Activated CD4-positive, alpha-beta memory T cell treated with anti-CD3 and anti-CD28 coated beads for 36 hours (primary cell): ENCODE measurements at regions not wholly inside any gene's neighbourhood (a gene's known extent, or its start where the extent isn't known, plus 50 kb on each side); places are given as distances from the start of the nearest gene placed in this dataset.

Experiments
- CTCF ChIA-PET: fragments of 350-600 bp; sonication (Branson Sonifier 250); formaldehyde crosslinking; loops from one replicate; lab custom pipeline; 2021; ENCODE audit warnings: antibody characterized with exemption, inconsistent platforms; lab: Charles Lee
- POLR2A ChIA-PET: fragments of 350-600 bp; sonication (Branson Sonifier 250); formaldehyde crosslinking; loops from one replicate; lab custom pipeline; 2021; ENCODE audit warnings: antibody characterized with exemption; lab: Charles Lee
- DNase-seq: peaks from one replicate; pipeline ENCODE4 v3.0.0-alpha.2; 2020
- H3K27ac Mint-ChIP-seq: one replicate; pipeline ENCODE4 v1.8.0; 2021; ENCODE audit warnings: mixed read lengths
- H3K27me3 Mint-ChIP-seq: one replicate; pipeline ENCODE4 v1.8.0; 2021; ENCODE audit warnings: mixed read lengths
- H3K36me3 Mint-ChIP-seq: one replicate; pipeline ENCODE4 v1.8.0; 2021; ENCODE audit warnings: mixed read lengths
- H3K4me1 Mint-ChIP-seq: one replicate; pipeline ENCODE4 v1.8.0; 2021; ENCODE audit warnings: low read depth, mixed read lengths
- H3K4me3 Mint-ChIP-seq: one replicate; pipeline ENCODE4 v1.8.0; 2021; ENCODE audit warnings: mild to moderate bottlenecking, mixed read lengths
- H3K9me3 Mint-ChIP-seq: one replicate; pipeline ENCODE4 v1.8.0; 2021; ENCODE audit warnings: mixed read lengths
- intact Hi-C: fragments of 100-400 bp; cut with micrococcal nuclease; formaldehyde crosslinking; loops from one replicate; pipeline ENCODE4 v1.15.1; 2023

DNA sequence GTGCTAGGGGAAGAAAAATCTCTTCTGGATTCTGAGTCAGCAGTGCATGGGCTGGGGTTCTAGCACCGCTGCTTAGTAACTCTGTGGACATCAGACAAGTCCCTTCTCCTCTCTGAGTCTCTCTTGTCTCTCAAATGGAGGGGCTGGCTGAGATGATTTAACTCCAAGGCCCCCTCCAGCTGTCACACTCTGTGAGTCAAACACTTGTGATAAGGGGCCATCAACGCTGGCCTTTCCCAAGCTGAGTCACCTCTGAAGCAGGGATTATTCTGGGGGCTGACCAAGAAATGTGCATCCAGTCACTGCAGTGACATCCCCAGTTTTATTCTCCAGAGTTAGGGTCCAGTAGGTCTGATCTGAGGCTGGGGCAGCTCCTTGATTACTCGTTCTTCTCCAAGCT lies 110.4 kb upstream of the ZNF462 start:
- intact Hi-C loops: no loop called here
- Mint-ChIP-seq H3K9me3 (peaks cover 6% of the 10 kb centered on the region), H3K4me3 (no peak overlapping the region), H3K4me1 (no peaks in the 10 kb centered on the region), H3K27me3 (no peaks in the 10 kb centered on the region), H3K27ac (no peak overlapping the region), H3K36me3 (no peaks in the 10 kb centered on the region)
- no peak for DNase-seq
- ChIA-PET POLR2A (no interaction called here), CTCF (no interaction called here)

- no peaks in the 10 kb centered on the region for H3K4me1 Mint-ChIP-seq
- ChIA-PET CTCF (no interaction called here), POLR2A (no interaction called here)
- H3K27ac Mint-ChIP-seq: no peak overlapping the region
- H3K27me3 Mint-ChIP-seq: no peaks in the 10 kb centered on the region
- no peaks in the 10 kb centered on the region for H3K36me3 Mint-ChIP-seq
- peaks cover 6% of the 10 kb centered on the region for H3K9me3 Mint-ChIP-seq
- no peak overlapping the region for H3K4me3 Mint-ChIP-seq
- intact Hi-C loops: no loop called here
- DNase-seq: no peak
Observed at GRCh38 chr9:106753155-106753671, 109.8 kb upstream of the ZNF462 start.

DNA sequence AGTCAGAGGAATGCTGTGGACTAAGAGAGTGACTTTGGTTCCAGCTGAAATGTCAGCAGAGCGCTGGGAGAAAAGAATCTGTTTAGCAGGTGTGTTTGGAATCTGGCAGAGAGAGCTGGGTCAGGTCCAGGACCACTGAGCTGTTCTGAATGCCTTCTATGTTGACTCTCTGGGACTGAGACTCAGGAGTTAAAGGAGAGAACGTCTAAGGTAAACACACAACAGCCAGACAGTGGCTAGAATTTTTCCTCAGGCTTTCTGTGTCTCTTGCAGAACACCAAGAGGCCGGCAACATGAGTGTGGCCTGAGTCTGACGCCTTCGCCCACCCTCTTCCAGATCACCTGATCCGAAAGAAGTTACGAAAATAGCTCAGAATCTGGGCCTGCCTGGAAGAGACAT lies 107.2 kb upstream of the ZNF462 start:
- intact Hi-C loops: no loop called here
- Mint-ChIP-seq H3K36me3 (no peaks in the 10 kb centered on the region), H3K4me3 (no peak overlapping the region), H3K27me3 (no peaks in the 10 kb centered on the region), H3K27ac (no peak overlapping the region), H3K4me1 (no peaks in the 10 kb centered on the region), H3K9me3 (peaks cover 6% of the 10 kb centered on the region)
- DNase-seq: no peak
- CTCF ChIA-PET: no interaction called here
- POLR2A ChIA-PET: no interaction called here

DNA sequence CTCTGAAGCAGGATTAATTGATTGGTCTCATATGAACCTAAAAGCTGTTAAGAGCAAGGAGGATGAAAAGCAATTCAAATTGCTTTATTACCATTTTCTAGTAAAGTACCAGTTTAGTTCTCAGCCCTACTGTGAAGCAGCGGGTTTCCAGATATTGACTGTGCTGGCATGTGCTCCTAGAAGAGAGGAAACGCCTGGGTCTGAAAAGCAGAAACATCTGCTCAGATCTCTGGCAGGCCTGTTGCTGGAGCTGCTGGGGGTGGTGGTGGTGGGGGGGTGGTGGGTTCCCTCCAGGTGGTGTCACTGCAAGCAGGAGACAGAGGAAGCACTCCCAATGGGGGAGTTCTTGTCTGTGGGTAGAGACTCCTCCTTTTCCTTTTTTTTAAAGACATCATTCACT lies 105.5 kb upstream of the ZNF462 start:
- Mint-ChIP-seq H3K27me3 (no peaks in the 10 kb centered on the region), H3K4me3 (no peak overlapping the region), H3K4me1 (no peaks in the 10 kb centered on the region), H3K27ac (no peak overlapping the region), H3K9me3 (peaks cover 3% of the 10 kb centered on the region), H3K36me3 (no peaks in the 10 kb centered on the region)
- DNase-seq: no peak
- ChIA-PET POLR2A (no interaction called here), CTCF (no interaction called here)
- intact Hi-C loops: no loop called here

- H3K9me3 Mint-ChIP-seq: peaks cover 7% of the 10 kb centered on the region
- POLR2A ChIA-PET: no interaction called here
- no peak overlapping the region for H3K4me3 Mint-ChIP-seq
- H3K27ac Mint-ChIP-seq: no peak overlapping the region
- H3K36me3 Mint-ChIP-seq: no peaks in the 10 kb centered on the region
- no peaks in the 10 kb centered on the region for H3K4me1 Mint-ChIP-seq
- H3K27me3 Mint-ChIP-seq: no peaks in the 10 kb centered on the region
- intact Hi-C loops: no loop called here
- CTCF ChIA-PET: no interaction called here
- DNase-seq: no peak
Observed at GRCh38 chr9:106758911-106759310, 104.1 kb upstream of the ZNF462 start.

GRCh38 chr9:106761493-106761892 lies 101.5 kb upstream of the ZNF462 start:
- H3K36me3 Mint-ChIP-seq: no peaks in the 10 kb centered on the region
- no peak for DNase-seq
- no peaks in the 10 kb centered on the region for H3K27me3 Mint-ChIP-seq
- H3K27ac Mint-ChIP-seq: no peak overlapping the region
- peaks cover 7% of the 10 kb centered on the region for H3K9me3 Mint-ChIP-seq
- no peaks in the 10 kb centered on the region for H3K4me1 Mint-ChIP-seq
- no peak overlapping the region for H3K4me3 Mint-ChIP-seq
- ChIA-PET POLR2A (no interaction called here), CTCF (no interaction called here)
- intact Hi-C loops: no loop called here

GRCh38 chr9:106766616-106767015 lies 96.3 kb upstream of the ZNF462 start:
- ChIA-PET POLR2A (no interaction called here), CTCF (no interaction called here)
- Mint-ChIP-seq H3K4me1 (no peaks in the 10 kb centered on the region), H3K27ac (no peak overlapping the region), H3K27me3 (no peaks in the 10 kb centered on the region), H3K4me3 (no peak overlapping the region), H3K36me3 (no peaks in the 10 kb centered on the region), H3K9me3 (peaks cover 4% of the 10 kb centered on the region)
- DNase-seq: no peak
- intact Hi-C loops: no loop called here

- DNase-seq: no peak
- H3K4me1 Mint-ChIP-seq: no peaks in the 10 kb centered on the region
- intact Hi-C loops: no loop called here
- no peaks in the 10 kb centered on the region for H3K36me3 Mint-ChIP-seq
- H3K27me3 Mint-ChIP-seq: no peaks in the 10 kb centered on the region
- CTCF ChIA-PET: no interaction called here
- peaks cover under 1% of the 10 kb centered on the region for H3K9me3 Mint-ChIP-seq
- no peak overlapping the region for H3K27ac Mint-ChIP-seq
- POLR2A ChIA-PET: no interaction called here
- H3K4me3 Mint-ChIP-seq: no peak overlapping the region
Observed at GRCh38 chr9:106769331-106769730, 93.6 kb upstream of the ZNF462 start.

GRCh38 chr9:106771608-106772007 lies 91.4 kb upstream of the ZNF462 start:
- Mint-ChIP-seq H3K27ac (no peak overlapping the region), H3K36me3 (no peaks in the 10 kb centered on the region), H3K27me3 (no peaks in the 10 kb centered on the region), H3K9me3 (peaks cover 4% of the 10 kb centered on the region), H3K4me1 (no peaks in the 10 kb centered on the region), H3K4me3 (no peak overlapping the region)
- CTCF ChIA-PET: no interaction called here
- POLR2A ChIA-PET: no interaction called here
- DNase-seq: no peak
- intact Hi-C loops: no loop called here

DNA sequence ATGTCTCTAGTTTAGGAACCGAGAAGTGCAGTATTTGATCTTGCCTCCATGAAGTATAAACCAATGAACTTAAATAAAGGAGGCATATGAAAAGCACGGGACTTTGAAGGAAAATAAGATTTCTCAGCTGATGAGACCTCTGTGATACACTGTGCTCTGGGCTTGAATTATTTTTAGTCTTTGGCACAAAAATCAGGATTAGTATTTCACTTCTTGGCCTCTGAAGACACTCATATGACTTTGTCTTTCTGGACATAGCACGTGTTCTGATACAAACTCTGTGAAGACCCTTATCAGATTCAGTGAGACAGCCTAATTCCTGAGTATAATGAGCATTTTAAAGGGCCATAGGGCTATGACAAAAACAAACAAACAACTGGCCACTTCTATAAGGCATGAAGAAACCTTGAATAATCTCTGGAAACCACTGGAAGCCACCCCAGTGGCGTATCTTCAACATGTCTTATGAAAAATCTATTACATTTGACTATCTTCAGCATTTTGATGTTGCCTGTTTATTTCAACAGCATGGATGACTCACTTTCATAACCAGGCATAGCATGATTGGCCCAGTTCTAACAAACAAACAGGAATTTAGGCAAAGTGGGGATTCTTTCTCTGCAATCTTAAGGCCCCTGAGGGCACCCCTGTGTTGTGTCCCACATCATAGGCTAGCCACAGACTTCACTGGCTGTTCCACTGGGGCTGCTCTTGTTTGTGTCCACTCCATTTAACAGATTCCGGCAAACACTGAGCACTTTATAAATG lies 90.3 kb upstream of the ZNF462 start:
- no peaks in the 10 kb centered on the region for H3K27me3 Mint-ChIP-seq
- CTCF ChIA-PET: no interaction called here
- DNase-seq: no peak

GRCh38 chr9:106773750-106774149 lies 89.2 kb upstream of the ZNF462 start:
- H3K36me3 Mint-ChIP-seq: no peaks in the 10 kb centered on the region
- CTCF ChIA-PET: no interaction called here
- H3K27ac Mint-ChIP-seq: no peak overlapping the region
- POLR2A ChIA-PET: no interaction called here
- no peaks in the 10 kb centered on the region for H3K27me3 Mint-ChIP-seq
- H3K9me3 Mint-ChIP-seq: peaks cover 8% of the 10 kb centered on the region
- no peaks in the 10 kb centered on the region for H3K4me1 Mint-ChIP-seq
- no peak for DNase-seq
- no peak overlapping the region for H3K4me3 Mint-ChIP-seq
- intact Hi-C loops: no loop called here

More for the DNA sequence above, 90.3 kb upstream of the ZNF462 start:
- Mint-ChIP-seq H3K27ac (no peak overlapping the region), H3K9me3 (peaks cover 8% of the 10 kb centered on the region), H3K4me3 (no peak overlapping the region), H3K36me3 (no peaks in the 10 kb centered on the region), H3K4me1 (no peaks in the 10 kb centered on the region)
- intact Hi-C loops: no loop called here
- POLR2A ChIA-PET: no interaction called here

- H3K36me3 Mint-ChIP-seq: no peaks in the 10 kb centered on the region
- ChIA-PET CTCF (no interaction called here), POLR2A (no interaction called here)
- no peak overlapping the region for H3K4me3 Mint-ChIP-seq
- intact Hi-C loops: no loop called here
- no peak for DNase-seq
- H3K27me3 Mint-ChIP-seq: no peaks in the 10 kb centered on the region
- H3K9me3 Mint-ChIP-seq: peaks cover 15% of the 10 kb centered on the region
- no peak overlapping the region for H3K27ac Mint-ChIP-seq
- no peaks in the 10 kb centered on the region for H3K4me1 Mint-ChIP-seq
Observed at GRCh38 chr9:106775960-106776359, 87.0 kb upstream of the ZNF462 start.

- no peaks in the 10 kb centered on the region for H3K4me1 Mint-ChIP-seq
- no peak overlapping the region for H3K4me3 Mint-ChIP-seq
- peaks cover 12% of the 10 kb centered on the region for H3K9me3 Mint-ChIP-seq
- no peaks in the 10 kb centered on the region for H3K27me3 Mint-ChIP-seq
- intact Hi-C loops: no loop called here
- no peaks in the 10 kb centered on the region for H3K36me3 Mint-ChIP-seq
- ChIA-PET CTCF (no interaction called here), POLR2A (no interaction called here)
- H3K27ac Mint-ChIP-seq: no peak overlapping the region
- no peak for DNase-seq
Observed at GRCh38 chr9:106779796-106780195, 83.2 kb upstream of the ZNF462 start.
